Heart right ventricle (tissue), 16 donors: ENCODE measurements at regions not wholly inside any gene's neighbourhood (a gene's known extent, or its start where the extent isn't known, plus 50 kb on each side); places are given as distances from the start of the nearest gene placed in this dataset.

ENCODE experiments used
- ATAC-seq, 8 donors: fragments of 200-7000 bp; cut with Tn5 transposase; one replicate each; pipeline ENCODE4 v1.9.1; 2020; ENCODE audit warnings: mild to moderate bottlenecking in 8 of 8, moderate library complexity in 8 of 8, moderate number of reproducible peaks in 1 of 8
- DNase-seq, 2 donors: peaks; one replicate each; pipeline ENCODE4 v3.0.0-alpha.2; 2020
- H3K27ac ChIP-seq, 10 donors: fragments of 200-600 bp; sonication (generic) in 2 of 10; one replicate each; pipeline versions ENCODE4 v1.5.0 to v1.8.0; 2020 to 2022; ENCODE audit warnings: mild to moderate bottlenecking in 3 of 10
- H3K27me3 ChIP-seq, 7 donors: fragments of 200-600 bp; one replicate each; pipeline ENCODE4 v1.8.0; 2021 to 2022; ENCODE audit warnings: mild to moderate bottlenecking in 2 of 7
- H3K36me3 ChIP-seq, 9 donors: fragments of 200-600 bp; sonication (generic) in 1 of 9; one replicate each; pipeline versions ENCODE4 v1.5.0 to v1.8.0; 2020 to 2022; ENCODE audit warnings: mild to moderate bottlenecking in 2 of 9
- H3K4me1 ChIP-seq, 9 donors: fragments of 200-600 bp; sonication (generic) in 1 of 9; one replicate each; pipeline versions ENCODE4 v1.5.0 to v1.8.0; 2020 to 2022; ENCODE audit warnings: mild to moderate bottlenecking in 4 of 9
- H3K4me3 ChIP-seq, 10 donors: fragments of 200-600 bp; sonication (generic) in 2 of 10; one replicate each; pipeline versions ENCODE4 v1.5.0 to v1.8.0; 2020 to 2022; ENCODE audit warnings: mild to moderate bottlenecking in 7 of 10, moderate library complexity in 2 of 10
- H3K9me3 ChIP-seq, 11 donors: fragments of 200-600 bp in 10 of 11; sonication (generic) in 2 of 11; one replicate each; pipeline versions ENCODE4 v1.5.0 to v1.8.0; 2013 to 2022; ENCODE audit warnings: mild to moderate bottlenecking in 2 of 11, control low read depth in 1 of 11, moderate library complexity in 1 of 11
- WGBS, 2 donors: extraction: QIAGEN DNeasy Blood & Tissue Kit; methylation state at CpG; one replicate each; pipeline ENCODE4 v1.1.7; 2013; ENCODE audit warnings: inconsistent platforms in 1 of 2; 5-methylcytosine and 5-hydroxymethylcytosine counted together
- intact Hi-C, 10 donors: fragments of 100-400 bp; cut with DNase I; formaldehyde crosslinking; loops; one replicate each; pipeline versions ENCODE4 v1.11.1 to v1.14.2; 2022
- TF ChIP-seq, protein P1 (sequence below), 9 donors: fragments of 200-600 bp; sonication (generic) in 2 of 9; IDR thresholded peaks; one replicate each; pipeline versions ENCODE4 v1.5.0 to v1.8.0; 2021 to 2022; ENCODE audit warnings: antibody characterized with exemption in 9 of 9, mild to moderate bottlenecking in 5 of 9, moderate library complexity in 1 of 9
- donor health status: Arrhythmogenic right ventricular cardiomyopathy.
- donor health status: ischemic (EF 13 %, LVEDD 7.1; RV severe dilation, severe dysfunction).
- donor health status: healthy with polysubstance abuse.
- donor health status: DM: no; HTN: yes; CAD: no.
- donor health status: DM: no; HTN: no; CAD: no.
- donor health status: ischemic (EF 25% LVEDD 6.9; RV normal size, moderate dysfunction).
- donor health status: ischemic (EF 25% LVEDD 5.7; RV mildly dilated, moderate dysfunction).
- donor health status: healthy.
- donor health status: DM: yes; HTN: yes; CAD: no.
- donor health status: Ischemic cardiomyopathy.
- donor health status: ischemic (EF 35%, LVEDD 5.7; RV mildly dilated, moderate dysfunction).
- donor health status: nonischemic (EF 11% LVEDD 7.7; RV severe dilation, severe dysfunction).
- donor health status: DM: yes; HTN: yes; CAD: no.
- donor health status: PGD.
- donor health status: ischemic (EF 29% LVEDD 5.4; RV normal size, mild dysfunction).
- donor health status: nonischemic (EF 23%, LVEDD 6.1; RV moderate dilation, normal function).

- H3K27ac ChIP-seq: no peak overlapping the region
- no peak overlapping the region for H3K4me3 ChIP-seq
- no peaks in the 10 kb centered on the region for H3K36me3 ChIP-seq
- no peaks in the 10 kb centered on the region for H3K4me1 ChIP-seq
- DNase-seq (no peak), ATAC-seq (no peak)
- intact Hi-C loops: no loop called here
- H3K27me3 ChIP-seq: no peaks in the 10 kb centered on the region
- no peaks in the 10 kb centered on the region for H3K9me3 ChIP-seq
- TF ChIP-seq, protein P1, sequence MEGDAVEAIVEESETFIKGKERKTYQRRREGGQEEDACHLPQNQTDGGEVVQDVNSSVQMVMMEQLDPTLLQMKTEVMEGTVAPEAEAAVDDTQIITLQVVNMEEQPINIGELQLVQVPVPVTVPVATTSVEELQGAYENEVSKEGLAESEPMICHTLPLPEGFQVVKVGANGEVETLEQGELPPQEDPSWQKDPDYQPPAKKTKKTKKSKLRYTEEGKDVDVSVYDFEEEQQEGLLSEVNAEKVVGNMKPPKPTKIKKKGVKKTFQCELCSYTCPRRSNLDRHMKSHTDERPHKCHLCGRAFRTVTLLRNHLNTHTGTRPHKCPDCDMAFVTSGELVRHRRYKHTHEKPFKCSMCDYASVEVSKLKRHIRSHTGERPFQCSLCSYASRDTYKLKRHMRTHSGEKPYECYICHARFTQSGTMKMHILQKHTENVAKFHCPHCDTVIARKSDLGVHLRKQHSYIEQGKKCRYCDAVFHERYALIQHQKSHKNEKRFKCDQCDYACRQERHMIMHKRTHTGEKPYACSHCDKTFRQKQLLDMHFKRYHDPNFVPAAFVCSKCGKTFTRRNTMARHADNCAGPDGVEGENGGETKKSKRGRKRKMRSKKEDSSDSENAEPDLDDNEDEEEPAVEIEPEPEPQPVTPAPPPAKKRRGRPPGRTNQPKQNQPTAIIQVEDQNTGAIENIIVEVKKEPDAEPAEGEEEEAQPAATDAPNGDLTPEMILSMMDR (IDR thresholded peaks at IDR 0.05): no peak
Measured at GRCh38 chr6:91822581-91822980, 1235.7 kb upstream of the MAP3K7 start.

- no peaks in the 10 kb centered on the region for H3K36me3 ChIP-seq
- DNase-seq: no peak
- H3K27ac ChIP-seq: no peak overlapping the region
- WGBS, 2 donors: 96 to 98% methylated on average over 18 of the region's 18 CpGs
- intact Hi-C loops: no loop called here
- ATAC-seq: no peak
- H3K27me3 ChIP-seq: no peaks in the 10 kb centered on the region
- TF ChIP-seq, protein P1 (IDR thresholded peaks at IDR 0.05): no peak
- H3K4me1 ChIP-seq: no peaks in the 10 kb centered on the region
- no peak overlapping the region for H3K4me3 ChIP-seq
- no peaks in the 10 kb centered on the region for H3K9me3 ChIP-seq
Measured at GRCh38 chr6:91816335-91816734, 1229.5 kb upstream of the MAP3K7 start.

GRCh38 chr6:91813641-91814040, 1226.8 kb upstream of the MAP3K7 start:
- no peak for ATAC-seq
- WGBS, 2 donors: 73 to 80% methylated on average over 3 of the region's 3 CpGs
- Histone ChIP-seq H3K27ac (no peak overlapping the region), H3K36me3 (no peaks in the 10 kb centered on the region), H3K27me3 (no peaks in the 10 kb centered on the region), H3K4me1 (no peaks in the 10 kb centered on the region), H3K4me3 (no peak overlapping the region), H3K9me3 (no peaks in the 10 kb centered on the region)
- TF ChIP-seq, protein P1 (IDR thresholded peaks at IDR 0.05): no peak
- intact Hi-C loops: no loop called here
- DNase-seq: no peak

GRCh38 chr6:91812596-91813274, 1225.9 kb upstream of the MAP3K7 start:
- no peaks in the 10 kb centered on the region for H3K4me1 ChIP-seq
- no peaks in the 10 kb centered on the region for H3K9me3 ChIP-seq
- ATAC-seq: no peak
- H3K27me3 ChIP-seq: no peaks in the 10 kb centered on the region
- TF ChIP-seq, protein P1 (IDR thresholded peaks at IDR 0.05): no peak
- H3K4me3 ChIP-seq: no peak overlapping the region
- 16 to 31% methylated on average over 1 of the region's 1 CpG for WGBS, 2 donors
- no peaks in the 10 kb centered on the region for H3K36me3 ChIP-seq
- DNase-seq: no peak
- intact Hi-C loops: no loop called here
- H3K27ac ChIP-seq: no peak overlapping the region
